ENCODE measurements at regions not wholly inside any gene's neighbourhood (a gene's known extent, or its start where the extent isn't known, plus 50 kb on each side); places are given as distances from the start of the nearest gene placed in this dataset.
"Not testable (repeated sequence)": the region's sequence is repeated elsewhere in the genome, so short reads cannot be mapped to it uniquely, and the experiment has no call there.

GRCh38 chr11:96782632-96783031, 392.8 kb downstream of the JRKL start:
- no peak for DNase-seq (ENCODE audit: low spot score)

DNA sequence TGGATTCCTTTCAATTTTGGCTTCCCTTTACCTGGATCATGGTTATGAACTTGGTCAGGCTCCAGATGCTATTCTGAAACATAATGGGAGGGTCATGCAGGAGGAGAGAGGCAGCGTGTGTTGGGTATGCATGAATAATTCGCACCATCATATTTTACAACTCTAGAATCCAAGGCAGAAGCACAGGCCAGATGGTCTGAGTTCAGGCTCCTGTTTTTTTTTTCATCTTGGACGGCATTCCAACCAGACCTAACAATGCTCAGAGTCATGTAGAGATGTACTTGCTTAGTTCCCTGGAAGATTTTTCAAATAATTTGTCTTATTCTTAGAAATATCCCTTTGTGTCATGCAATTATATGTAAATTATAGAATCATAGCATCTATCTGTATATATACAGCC, 393.5 kb downstream of the JRKL start:
- DNase-seq (ENCODE audit: low spot score), result no peak

- no peak for DNase-seq (ENCODE audit: low spot score)
These were observed 395.3 kb downstream of the JRKL start for GRCh38 chr11:96785073-96785472.

- no peak for DNase-seq (ENCODE audit: low spot score)
These were observed 404.3 kb downstream of the JRKL start for GRCh38 chr11:96794152-96794551.

- no peak for DNase-seq (ENCODE audit: low spot score)
These were observed 408.6 kb downstream of the JRKL start for GRCh38 chr11:96798445-96798844.

GRCh38 chr11:96815236-96815635, 425.4 kb downstream of the JRKL start:
- no peak for DNase-seq (ENCODE audit: low spot score)

DNA sequence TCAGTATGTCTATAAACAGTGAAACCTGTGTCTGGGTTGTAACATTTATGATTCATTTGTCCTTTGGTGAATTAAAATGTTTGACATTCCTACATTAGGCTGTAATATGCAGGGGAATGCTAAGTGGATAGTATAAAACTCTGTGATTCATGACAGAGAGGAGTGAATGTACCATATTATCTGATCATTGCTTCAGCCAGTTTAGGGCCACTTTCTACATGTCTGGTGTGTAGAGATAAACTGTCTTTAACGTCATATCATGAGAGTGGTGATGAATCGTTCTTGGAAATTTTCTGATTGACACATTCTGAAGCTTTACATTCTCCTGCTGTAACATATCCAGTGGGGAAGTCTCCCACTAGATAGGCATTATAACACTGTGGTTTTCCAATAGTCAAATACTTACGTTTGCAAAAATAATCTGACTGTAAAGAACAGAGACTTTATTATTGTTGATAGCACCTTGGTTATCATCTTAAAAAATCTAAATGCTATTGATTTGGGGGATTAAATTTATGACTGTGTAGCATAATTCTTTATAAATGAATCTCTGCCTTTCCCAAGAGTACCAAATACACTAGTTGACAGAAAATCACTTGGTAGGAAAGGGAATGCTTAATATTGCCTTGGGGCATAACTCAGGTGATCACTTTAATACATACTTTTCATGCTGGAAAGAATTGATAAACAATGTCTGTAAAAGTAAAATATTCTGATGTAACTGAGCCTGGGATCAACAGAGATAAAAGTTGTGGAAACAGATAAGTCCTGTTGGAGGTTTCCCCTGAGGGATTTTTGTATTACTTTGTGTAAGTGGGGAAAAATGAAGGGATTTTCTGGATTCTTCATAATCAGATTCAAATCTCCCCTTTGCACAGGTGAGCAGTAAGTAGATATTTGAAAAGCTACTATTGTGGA, 427.9 kb downstream of the JRKL start:
- DNase-seq (ENCODE audit: low spot score), result no peak

- DNase-seq (ENCODE audit: low spot score), result no peak
These were observed 437.4 kb downstream of the JRKL start for GRCh38 chr11:96827164-96827563.

DNA sequence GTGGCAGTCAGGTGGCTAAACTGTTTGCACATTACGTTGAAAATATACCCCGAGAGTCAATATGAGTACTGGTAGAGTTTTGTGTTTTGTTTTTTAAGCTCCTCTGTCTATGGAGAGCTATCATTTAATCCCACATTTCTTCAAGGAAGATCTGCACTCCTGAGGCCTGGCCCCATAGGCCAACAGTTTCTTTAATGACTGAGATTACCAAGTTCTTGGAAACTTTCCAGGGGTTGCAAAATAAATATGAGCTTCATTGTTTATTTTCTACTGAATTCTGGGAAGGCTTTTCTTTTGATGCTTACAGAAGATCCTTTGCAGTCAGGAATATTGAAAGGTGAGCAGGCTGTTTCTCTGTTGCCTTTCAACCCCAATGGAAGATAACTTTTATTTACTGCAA, 452.0 kb downstream of the JRKL start:
- no peak for DNase-seq (ENCODE audit: low spot score)

GRCh38 chr11:96842731-96843130, 452.9 kb downstream of the JRKL start:
- DNase-seq (ENCODE audit: low spot score), result no peak

GRCh38 chr11:96854425-96854824, 464.6 kb downstream of the JRKL start:
- no peak for DNase-seq (ENCODE audit: low spot score)

- not testable (repeated sequence) for DNase-seq (ENCODE audit: low spot score)
These were observed 471.9 kb downstream of the JRKL start for GRCh38 chr11:96861722-96862121.

DNA sequence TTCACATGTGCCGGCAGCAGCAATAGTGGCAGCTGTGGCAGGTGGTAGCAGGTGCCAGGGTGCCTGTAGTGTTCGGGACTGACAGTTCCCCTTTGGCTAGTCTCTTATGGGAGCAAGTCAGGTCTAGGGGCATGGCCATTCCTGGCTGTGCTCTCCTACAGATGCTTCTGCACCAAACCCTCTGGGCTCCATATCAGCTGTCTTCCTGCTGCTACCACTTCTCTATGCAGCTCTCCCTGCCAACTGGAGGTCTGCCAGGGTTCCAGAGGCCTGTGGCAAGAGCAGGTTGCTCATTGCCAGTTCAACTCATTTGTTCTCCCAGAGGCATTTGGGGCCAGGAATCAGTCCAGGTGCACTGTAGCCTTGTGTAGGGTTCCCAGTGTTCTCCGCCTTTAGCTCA, 473.7 kb downstream of the JRKL start:
- DNase-seq (ENCODE audit: low spot score), result no peak

DNA sequence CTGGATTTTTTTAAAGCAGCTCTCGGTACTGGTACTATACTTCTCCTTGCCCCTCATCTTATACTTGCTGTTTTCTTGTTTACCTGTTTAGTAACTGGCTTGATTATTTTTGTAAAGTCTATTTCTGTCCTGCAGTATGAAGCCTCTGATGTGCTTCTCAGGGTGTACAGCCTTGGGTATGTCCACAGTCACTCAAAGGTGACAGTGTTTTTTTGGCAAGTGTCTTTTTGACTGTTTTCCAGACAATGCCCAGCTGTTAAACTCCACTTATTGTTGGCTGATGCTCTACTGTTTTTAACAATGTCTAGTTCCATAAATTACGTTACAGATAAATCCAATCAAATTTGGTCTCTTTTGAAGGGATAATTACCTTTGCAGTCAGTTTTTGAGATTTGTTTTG, 475.2 kb downstream of the JRKL start:
- DNase-seq (ENCODE audit: low spot score), result no peak

- DNase-seq (ENCODE audit: low spot score), result no peak
These were observed 479.4 kb downstream of the JRKL start for GRCh38 chr11:96869207-96869606.

DNA sequence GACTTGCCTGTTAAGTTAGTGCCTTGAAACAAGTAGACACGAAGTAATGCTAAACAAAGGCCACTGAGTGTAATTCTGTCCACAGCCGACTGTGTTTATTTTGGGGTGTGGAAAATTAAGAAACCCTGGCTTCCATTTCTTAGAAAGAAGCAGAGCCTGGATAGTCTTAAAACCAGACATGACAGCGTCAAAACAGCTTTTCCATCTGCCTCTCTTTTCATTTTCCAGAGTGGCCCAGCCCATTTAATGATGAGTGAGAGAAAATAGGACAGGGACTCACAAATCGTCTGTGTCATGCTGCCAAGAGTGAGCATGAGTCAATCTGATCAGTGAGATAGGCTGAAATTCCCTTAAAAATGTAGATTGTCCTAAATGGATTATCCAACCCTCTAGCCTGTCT, 485.9 kb downstream of the JRKL start:
- DNase-seq (ENCODE audit: low spot score), result no peak

DNA sequence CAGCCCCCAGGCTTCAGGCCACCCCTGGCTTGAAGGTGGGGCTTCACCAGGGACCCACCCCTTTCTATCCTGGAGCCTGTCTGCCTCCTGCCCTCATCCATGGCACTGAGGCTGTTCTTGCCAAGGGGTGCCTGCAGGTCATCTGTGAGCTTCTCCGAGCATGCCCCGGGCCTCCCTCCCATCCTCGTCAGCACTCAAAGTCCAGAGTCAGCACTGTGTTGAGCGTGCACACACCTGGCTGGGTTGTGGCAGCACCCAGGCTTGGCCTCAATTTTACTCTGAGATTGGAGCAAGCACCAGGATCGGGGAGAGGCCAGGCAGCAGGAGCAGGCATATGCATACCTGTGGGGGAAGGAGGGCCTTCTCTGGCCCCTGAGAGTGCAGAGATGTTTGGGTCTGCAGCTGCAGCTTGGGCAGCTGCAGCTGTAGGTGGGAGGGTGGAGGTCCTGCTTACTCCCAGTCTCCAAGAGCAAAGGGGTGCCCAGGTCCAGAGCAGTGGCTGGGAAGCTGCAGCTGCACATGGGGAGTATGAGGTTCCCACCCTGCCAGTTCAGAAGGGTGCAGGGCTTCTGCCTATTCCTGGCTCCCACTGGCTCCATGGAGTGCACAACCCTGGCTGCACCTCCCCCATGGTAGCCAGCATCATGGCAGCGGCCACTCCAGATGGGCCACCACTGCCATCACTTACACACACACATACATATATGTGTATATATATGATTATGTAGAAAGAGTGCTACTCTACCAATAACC, 488.7 kb downstream of the JRKL start:
- no peak for DNase-seq (ENCODE audit: low spot score)

- not testable (repeated sequence) for DNase-seq (ENCODE audit: low spot score)
These were observed 492.8 kb downstream of the JRKL start for GRCh38 chr11:96882622-96883021.

- no peak for DNase-seq (ENCODE audit: low spot score)
These were observed 495.6 kb downstream of the JRKL start for GRCh38 chr11:96885405-96885804.

- DNase-seq (ENCODE audit: low spot score), result no peak
These were observed 496.1 kb downstream of the JRKL start for GRCh38 chr11:96885912-96886311.

DNA sequence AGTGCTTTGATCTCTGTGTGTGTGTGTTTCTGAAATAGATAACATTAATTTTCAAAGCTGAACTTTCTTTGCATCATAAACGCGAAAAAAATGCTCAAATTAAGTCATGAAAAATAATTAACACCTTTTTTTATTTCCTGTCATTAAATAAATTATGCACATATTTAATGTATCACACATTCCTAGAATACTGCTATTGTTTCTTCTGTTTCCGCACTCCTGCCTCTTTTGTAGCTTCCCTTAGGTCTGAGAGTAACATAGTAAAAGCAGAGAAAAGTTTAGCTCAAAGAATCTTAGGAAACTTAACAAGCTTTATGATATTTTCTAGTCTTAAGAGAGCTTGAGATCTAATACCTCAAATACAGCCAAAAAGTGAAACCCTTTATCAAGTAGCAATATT, 504.2 kb downstream of the JRKL start:
- DNase-seq (ENCODE audit: low spot score), result no peak

DNA sequence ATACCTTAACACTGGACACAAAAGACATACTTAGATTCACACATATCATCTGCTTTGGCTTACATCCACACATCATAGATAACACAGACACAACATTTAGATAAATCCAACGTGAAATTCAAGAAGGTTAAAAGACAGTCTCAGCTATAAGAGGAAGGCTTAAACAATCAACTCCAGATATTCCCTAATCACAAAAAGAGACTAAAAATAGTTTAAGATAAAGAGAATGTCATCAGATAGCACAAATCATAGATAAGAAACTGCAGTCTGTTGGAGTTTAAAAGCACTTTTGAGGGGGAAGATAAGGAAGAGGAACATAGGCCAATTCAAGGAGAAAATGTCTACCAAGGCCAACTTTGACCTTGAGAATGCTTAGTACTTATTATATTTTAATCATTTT, 504.8 kb downstream of the JRKL start:
- no peak for DNase-seq (ENCODE audit: low spot score)

DNA sequence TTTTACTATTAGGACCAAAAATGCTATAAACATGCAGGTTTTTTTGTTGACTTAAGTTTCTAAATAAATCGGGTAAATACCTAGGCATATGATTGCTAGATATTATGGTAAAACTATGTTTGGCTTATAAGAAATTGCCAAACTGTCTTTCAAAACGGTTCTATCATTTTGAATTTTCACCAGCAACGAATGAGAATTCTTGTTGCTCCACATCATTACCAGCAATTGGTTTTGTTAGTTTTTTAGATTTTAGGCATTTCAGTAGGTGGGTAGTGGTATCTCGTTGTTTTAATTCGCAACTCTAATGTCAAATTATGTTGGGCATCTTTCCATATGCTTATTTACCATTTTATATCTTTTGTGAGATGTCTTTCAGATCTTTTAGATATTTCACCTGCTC, 510.2 kb downstream of the JRKL start:
- DNase-seq (ENCODE audit: low spot score), result no peak

Measured in germinal center (tissue), 1 donor.